Kidney epithelial cell (primary cell): ENCODE measurements at regions not wholly inside any gene's neighbourhood (a gene's known extent, or its start where the extent isn't known, plus 50 kb on each side); places are given as distances from the start of the nearest gene placed in this dataset.

ENCODE experiments used
- DNase-seq: peaks from one replicate; pipeline ENCODE4 v3.0.0-alpha.2; 2010; ENCODE audit warnings: low read depth
- H3K27me3 ChIP-seq: 2 replicates; pipeline ENCODE4 v1.6.0; 2011; ENCODE audit warnings: low read length; ENCODE audit not compliant: control insufficient read depth, insufficient read depth
- H3K36me3 ChIP-seq: 2 replicates; pipeline ENCODE4 v1.5.1; 2011; ENCODE audit warnings: low read length; ENCODE audit not compliant: control insufficient read depth, insufficient read depth
- H3K4me3 ChIP-seq: 2 replicates; pipeline ENCODE4 v1.5.1; 2011; ENCODE audit warnings: low read depth, mild to moderate bottlenecking, control low read depth, low read length
- TF ChIP-seq, protein P1 (sequence below): IDR thresholded peaks from 2 replicates; pipeline ENCODE4 v1.5.1; 2011; ENCODE audit warnings: mild to moderate bottlenecking, moderate library complexity, low read length, control low read depth, inconsistent platforms; ENCODE audit not compliant: insufficient read depth, poor library complexity, severe bottlenecking

- Histone ChIP-seq H3K36me3 (no peaks in the 10 kb centered on the region), H3K27me3 (no peaks in the 10 kb centered on the region), H3K4me3 (no peak overlapping the region)
- DNase-seq: no peak
- TF ChIP-seq, protein P1, sequence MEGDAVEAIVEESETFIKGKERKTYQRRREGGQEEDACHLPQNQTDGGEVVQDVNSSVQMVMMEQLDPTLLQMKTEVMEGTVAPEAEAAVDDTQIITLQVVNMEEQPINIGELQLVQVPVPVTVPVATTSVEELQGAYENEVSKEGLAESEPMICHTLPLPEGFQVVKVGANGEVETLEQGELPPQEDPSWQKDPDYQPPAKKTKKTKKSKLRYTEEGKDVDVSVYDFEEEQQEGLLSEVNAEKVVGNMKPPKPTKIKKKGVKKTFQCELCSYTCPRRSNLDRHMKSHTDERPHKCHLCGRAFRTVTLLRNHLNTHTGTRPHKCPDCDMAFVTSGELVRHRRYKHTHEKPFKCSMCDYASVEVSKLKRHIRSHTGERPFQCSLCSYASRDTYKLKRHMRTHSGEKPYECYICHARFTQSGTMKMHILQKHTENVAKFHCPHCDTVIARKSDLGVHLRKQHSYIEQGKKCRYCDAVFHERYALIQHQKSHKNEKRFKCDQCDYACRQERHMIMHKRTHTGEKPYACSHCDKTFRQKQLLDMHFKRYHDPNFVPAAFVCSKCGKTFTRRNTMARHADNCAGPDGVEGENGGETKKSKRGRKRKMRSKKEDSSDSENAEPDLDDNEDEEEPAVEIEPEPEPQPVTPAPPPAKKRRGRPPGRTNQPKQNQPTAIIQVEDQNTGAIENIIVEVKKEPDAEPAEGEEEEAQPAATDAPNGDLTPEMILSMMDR: no peak
Measured at GRCh38 chr2:164073101-164074074, 337.6 kb upstream of the FIGN start.

DNA sequence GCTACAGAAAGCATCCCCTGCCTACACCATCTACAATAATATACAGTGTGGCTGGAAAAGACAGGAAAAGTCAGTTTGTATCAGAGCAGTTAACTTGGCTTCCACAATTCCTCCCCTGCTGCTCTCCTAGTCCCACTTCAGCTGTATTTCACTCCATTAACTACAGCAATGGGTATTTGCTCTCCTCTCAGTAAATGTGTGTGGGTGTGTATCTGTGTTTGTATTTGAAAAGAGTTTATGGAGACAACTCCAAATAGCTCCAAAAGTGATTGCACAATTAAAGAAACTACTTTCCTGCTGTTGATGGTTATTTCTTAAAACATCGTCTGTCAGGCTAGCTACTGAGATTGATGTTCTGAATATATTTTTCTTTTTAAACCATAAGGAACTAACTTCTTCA, 333.7 kb upstream of the FIGN start:
- Histone ChIP-seq H3K27me3 (no peaks in the 10 kb centered on the region), H3K36me3 (no peaks in the 10 kb centered on the region), H3K4me3 (no peak overlapping the region)
- no peak for DNase-seq
- TF ChIP-seq, protein P1: no peak

- H3K36me3 ChIP-seq: no peaks in the 10 kb centered on the region
- DNase-seq: no peak
- no peak overlapping the region for H3K4me3 ChIP-seq
- TF ChIP-seq, protein P1: no peak
- H3K27me3 ChIP-seq: no peaks in the 10 kb centered on the region
Measured at GRCh38 chr2:164068063-164068462, 332.3 kb upstream of the FIGN start.

GRCh38 chr2:164066095-164066494, 330.3 kb upstream of the FIGN start:
- no peak for DNase-seq
- Histone ChIP-seq H3K27me3 (no peaks in the 10 kb centered on the region), H3K4me3 (no peak overlapping the region), H3K36me3 (no peaks in the 10 kb centered on the region)
- TF ChIP-seq, protein P1: no peak

DNA sequence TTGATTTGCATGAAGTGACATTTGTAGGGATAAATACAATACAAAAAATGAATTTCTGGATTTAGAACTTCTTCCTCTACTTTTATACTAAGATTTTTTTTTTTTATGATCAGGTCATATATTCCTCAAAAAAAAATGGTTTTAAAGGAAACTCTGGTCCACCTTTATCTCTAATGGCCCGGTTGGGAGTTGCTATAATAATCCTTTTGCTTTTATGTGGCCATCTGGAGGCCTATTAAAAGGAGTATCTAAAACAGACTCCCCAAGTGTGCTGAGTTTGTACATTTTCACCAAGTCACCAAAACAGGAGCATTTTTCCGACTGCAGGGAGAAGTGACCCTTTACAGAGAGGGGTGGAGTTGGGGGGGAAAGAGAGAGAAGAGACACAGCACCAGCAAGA, 329.2 kb upstream of the FIGN start:
- no peak for DNase-seq
- TF ChIP-seq, protein P1: no peak
- Histone ChIP-seq H3K27me3 (no peaks in the 10 kb centered on the region), H3K4me3 (no peak overlapping the region), H3K36me3 (no peaks in the 10 kb centered on the region)
